Fibroblast of lung (primary cell): ENCODE measurements at regions not wholly inside any gene's neighbourhood (a gene's known extent, or its start where the extent isn't known, plus 50 kb on each side); places are given as distances from the start of the nearest gene placed in this dataset.
A peak's percentile ranks its signal among the peaks of the same experiment; 100 is the strongest.

Experiments
- DNase-seq, 2 donors: peaks; one replicate each; pipeline versions ENCODE4 v3.0.0 to v3.0.0-alpha.2; 2010; ENCODE audit warnings: low read depth in 2 of 2
- H2AFZ ChIP-seq: 2 replicates; pipeline ENCODE4 v1.5.1; 2012; ENCODE audit warnings: low read length, control low read depth, inconsistent platforms
- H3K27ac ChIP-seq: 2 replicates; pipeline ENCODE4 v1.5.1; 2011; ENCODE audit warnings: low read length, control low read depth; ENCODE audit not compliant: insufficient read depth
- H3K27me3 ChIP-seq: 2 replicates; pipeline ENCODE4 v1.5.1; 2011; ENCODE audit warnings: mild to moderate bottlenecking, low read length; ENCODE audit not compliant: control insufficient read depth, insufficient read depth
- H3K36me3 ChIP-seq: 2 replicates; pipeline ENCODE4 v1.5.1; 2011; ENCODE audit warnings: low read length; ENCODE audit not compliant: control insufficient read depth, insufficient read depth
- H3K4me1 ChIP-seq: 2 replicates; pipeline ENCODE4 v1.5.1; 2011; ENCODE audit warnings: low read length; ENCODE audit not compliant: control insufficient read depth, insufficient read depth; ENCODE audit errors: extremely low read depth
- H3K4me2 ChIP-seq: 2 replicates; pipeline ENCODE4 v1.5.1; 2011; ENCODE audit warnings: low read length, control low read depth; ENCODE audit not compliant: insufficient read depth; ENCODE audit errors: extremely low read depth
- H3K4me3 ChIP-seq, 4 experiments: fragments of 200-600 bp in 1 of 4; sonication (generic) in 1 of 4; replicated peaks in 1 of 4; 2 replicates each; pipeline ENCODE4 v1.5.1; 2011 to 2016; ENCODE audit warnings: low read length in 4 of 4, low read depth in 3 of 4, mild to moderate bottlenecking in 3 of 4, control low read depth in 2 of 4, inconsistent platforms in 1 of 4, mixed read lengths in 1 of 4; ENCODE audit not compliant: insufficient read depth in 1 of 4; ENCODE audit errors: control extremely low read depth in 1 of 4
- H3K79me2 ChIP-seq: 2 replicates; pipeline ENCODE4 v1.5.1; 2012; ENCODE audit warnings: mild to moderate bottlenecking, low read length, inconsistent platforms; ENCODE audit not compliant: control insufficient read depth, insufficient read depth
- H3K9ac ChIP-seq: 2 replicates; pipeline ENCODE4 v1.5.1; 2011; ENCODE audit warnings: mild to moderate bottlenecking, low read length, control low read depth; ENCODE audit not compliant: insufficient read depth
- H3K9me3 ChIP-seq: 2 replicates; pipeline ENCODE4 v1.5.1; 2012; ENCODE audit warnings: low read depth, low read length; ENCODE audit not compliant: control insufficient read depth, insufficient read depth
- H4K20me1 ChIP-seq: 2 replicates; pipeline ENCODE4 v1.5.1; 2011; ENCODE audit warnings: low read length; ENCODE audit not compliant: control insufficient read depth, insufficient read depth; ENCODE audit errors: extremely low read depth
- EZH2 ChIP-seq: IDR thresholded peaks from 2 replicates; pipeline ENCODE4 v1.5.1; 2012; ENCODE audit warnings: low read length, control low read depth, mild to moderate bottlenecking; ENCODE audit errors: missing control alignments
- TF ChIP-seq, protein P1 (sequence below), 2 donors: IDR thresholded peaks in 1 of 2; conservative IDR thresholded peaks in 1 of 2; 1 replicate in 1 of 2; 2 replicates in 1 of 2; pipeline ENCODE4 v1.5.1; 2011 to 2012; ENCODE audit warnings: low read length in 2 of 2, control low read depth in 1 of 2, inconsistent platforms in 1 of 2, low read depth in 1 of 2, mild to moderate bottlenecking in 1 of 2

- peak in 1 of 2 donors; percentile 57 for DNase-seq
- no peaks in the 10 kb centered on the region for H3K36me3 ChIP-seq
- no peak for TF ChIP-seq EZH2
- TF ChIP-seq, protein P1, sequence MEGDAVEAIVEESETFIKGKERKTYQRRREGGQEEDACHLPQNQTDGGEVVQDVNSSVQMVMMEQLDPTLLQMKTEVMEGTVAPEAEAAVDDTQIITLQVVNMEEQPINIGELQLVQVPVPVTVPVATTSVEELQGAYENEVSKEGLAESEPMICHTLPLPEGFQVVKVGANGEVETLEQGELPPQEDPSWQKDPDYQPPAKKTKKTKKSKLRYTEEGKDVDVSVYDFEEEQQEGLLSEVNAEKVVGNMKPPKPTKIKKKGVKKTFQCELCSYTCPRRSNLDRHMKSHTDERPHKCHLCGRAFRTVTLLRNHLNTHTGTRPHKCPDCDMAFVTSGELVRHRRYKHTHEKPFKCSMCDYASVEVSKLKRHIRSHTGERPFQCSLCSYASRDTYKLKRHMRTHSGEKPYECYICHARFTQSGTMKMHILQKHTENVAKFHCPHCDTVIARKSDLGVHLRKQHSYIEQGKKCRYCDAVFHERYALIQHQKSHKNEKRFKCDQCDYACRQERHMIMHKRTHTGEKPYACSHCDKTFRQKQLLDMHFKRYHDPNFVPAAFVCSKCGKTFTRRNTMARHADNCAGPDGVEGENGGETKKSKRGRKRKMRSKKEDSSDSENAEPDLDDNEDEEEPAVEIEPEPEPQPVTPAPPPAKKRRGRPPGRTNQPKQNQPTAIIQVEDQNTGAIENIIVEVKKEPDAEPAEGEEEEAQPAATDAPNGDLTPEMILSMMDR (conservative IDR thresholded peaks at IDR 0.05 in 1 of 2, IDR thresholded peaks at IDR 0.05 in 1 of 2; ENCODE audit: low read depth in 1 of 2, low read length in 2 of 2) = no peak
- no peak overlapping the region for H3K9ac ChIP-seq
- no peak overlapping the region for H2AFZ ChIP-seq
- H3K9me3 ChIP-seq = no peaks in the 10 kb centered on the region
- peaks cover 5% of the 10 kb centered on the region for H3K4me1 ChIP-seq
- H3K4me3 ChIP-seq = no peak overlapping the region
- no peak overlapping the region for H3K4me2 ChIP-seq
- H4K20me1 ChIP-seq = no peaks in the 10 kb centered on the region
- H3K79me2 ChIP-seq = no peaks in the 10 kb centered on the region
- H3K27ac ChIP-seq = no peak overlapping the region
- H3K27me3 ChIP-seq = no peaks in the 10 kb centered on the region
These were observed 58.7 kb upstream of the SLC5A12 start for GRCh38 chr11:26780376-26781085.

- Histone ChIP-seq H3K4me2 (no peak overlapping the region), H3K9ac (no peak overlapping the region), H3K79me2 (no peaks in the 10 kb centered on the region), H4K20me1 (no peaks in the 10 kb centered on the region), H3K9me3 (no peaks in the 10 kb centered on the region), H3K4me3 (no peak overlapping the region), H3K4me1 (peaks cover 4% of the 10 kb centered on the region), H3K27me3 (no peaks in the 10 kb centered on the region), H3K27ac (no peak overlapping the region), H2AFZ (no peak overlapping the region), H3K36me3 (no peaks in the 10 kb centered on the region)
- no peak for DNase-seq
- TF ChIP-seq, protein P1 (conservative IDR thresholded peaks at IDR 0.05 in 1 of 2, IDR thresholded peaks at IDR 0.05 in 1 of 2; ENCODE audit: low read depth in 1 of 2, low read length in 2 of 2) = no peak
- no peak for TF ChIP-seq EZH2
These were observed 60.5 kb upstream of the SLC5A12 start for GRCh38 chr11:26782220-26782965.

DNA sequence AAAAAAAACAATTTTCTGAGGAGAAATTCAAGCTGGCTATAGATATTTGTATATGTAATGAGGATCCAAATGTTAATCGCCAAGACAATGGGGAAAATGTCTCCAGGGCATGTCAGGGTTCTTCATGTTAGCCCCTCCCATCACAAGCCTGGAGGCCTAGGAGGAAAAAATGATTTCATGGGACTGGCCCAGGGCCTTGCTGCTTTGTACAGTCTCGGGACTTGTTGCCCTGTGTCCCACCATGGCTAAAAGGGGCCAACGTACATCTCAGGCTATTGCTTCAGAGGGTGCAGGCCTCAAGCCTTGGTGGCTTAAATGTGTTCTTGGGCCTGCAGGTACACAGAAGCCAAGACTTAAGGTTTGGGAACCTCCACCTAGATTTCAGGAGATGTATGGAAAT is 62.1 kb upstream of the SLC5A12 start:
- DNase-seq = no peak
- Histone ChIP-seq H3K9ac (no peak overlapping the region), H3K4me3 (no peak overlapping the region), H4K20me1 (no peaks in the 10 kb centered on the region), H3K79me2 (no peaks in the 10 kb centered on the region), H3K4me1 (no peaks in the 10 kb centered on the region), H3K9me3 (no peaks in the 10 kb centered on the region), H2AFZ (no peak overlapping the region), H3K27me3 (no peaks in the 10 kb centered on the region), H3K27ac (no peak overlapping the region), H3K36me3 (no peaks in the 10 kb centered on the region), H3K4me2 (no peak overlapping the region)
- TF ChIP-seq, protein P1 (conservative IDR thresholded peaks at IDR 0.05 in 1 of 2, IDR thresholded peaks at IDR 0.05 in 1 of 2; ENCODE audit: low read depth in 1 of 2, low read length in 2 of 2) = no peak
- no peak for TF ChIP-seq EZH2
